ENCODE measurements at regions not wholly inside any gene's neighbourhood (a gene's known extent, or its start where the extent isn't known, plus 50 kb on each side); places are given as distances from the start of the nearest gene placed in this dataset.

GRCh38 chr2:43171789-43172188, 54.6 kb downstream of the ZFP36L2 start:
- Mint-ChIP-seq H3K4me3 (no peak overlapping the region), H3K9me3 (peaks cover 12% of the 10 kb centered on the region), H3K4me1 (peaks cover 73% of the 10 kb centered on the region), H3K36me3 (peaks cover 13% of the 10 kb centered on the region), H3K27ac (peak overlapping the region; percentile 68), H3K27me3 (no peaks in the 10 kb centered on the region)
- DNase-seq = no peak

- Mint-ChIP-seq H3K4me1 (peaks cover 72% of the 10 kb centered on the region), H3K36me3 (peaks cover 9% of the 10 kb centered on the region), H3K27ac (peak overlapping the region; percentile 89), H3K27me3 (no peaks in the 10 kb centered on the region), H3K9me3 (peaks cover 8% of the 10 kb centered on the region), H3K4me3 (peak overlapping the region; percentile 60)
- peak; percentile 45 for DNase-seq
Measured at GRCh38 chr2:43170405-43171105, 55.9 kb downstream of the ZFP36L2 start.

GRCh38 chr2:43169987-43170386, 56.4 kb downstream of the ZFP36L2 start:
- Mint-ChIP-seq H3K36me3 (peaks cover 5% of the 10 kb centered on the region), H3K9me3 (peaks cover 4% of the 10 kb centered on the region), H3K27ac (peak overlapping the region; percentile 89), H3K27me3 (no peaks in the 10 kb centered on the region), H3K4me1 (peaks cover 72% of the 10 kb centered on the region), H3K4me3 (peak overlapping the region; percentile 60)
- DNase-seq = peak; percentile 61

- H3K9me3 Mint-ChIP-seq = no peaks in the 10 kb centered on the region
- DNase-seq = peak; percentile 55
- no peaks in the 10 kb centered on the region for H3K36me3 Mint-ChIP-seq
- peaks cover 67% of the 10 kb centered on the region for H3K4me1 Mint-ChIP-seq
- H3K27me3 Mint-ChIP-seq = no peaks in the 10 kb centered on the region
- peak overlapping the region; percentile 68 for H3K4me3 Mint-ChIP-seq
- peak overlapping the region; percentile 89 for H3K27ac Mint-ChIP-seq
Measured at GRCh38 chr2:43169099-43169945, 57.1 kb downstream of the ZFP36L2 start.

- no peaks in the 10 kb centered on the region for H3K27me3 Mint-ChIP-seq
- H3K9me3 Mint-ChIP-seq = no peaks in the 10 kb centered on the region
- H3K4me3 Mint-ChIP-seq = no peak overlapping the region
- DNase-seq = no peak
- H3K36me3 Mint-ChIP-seq = no peaks in the 10 kb centered on the region
- H3K4me1 Mint-ChIP-seq = peaks cover 60% of the 10 kb centered on the region
- peak overlapping the region; percentile 89 for H3K27ac Mint-ChIP-seq
Measured at GRCh38 chr2:43168016-43168369, 58.4 kb downstream of the ZFP36L2 start.

- Mint-ChIP-seq H3K4me3 (no peak overlapping the region), H3K27me3 (no peaks in the 10 kb centered on the region), H3K36me3 (no peaks in the 10 kb centered on the region), H3K9me3 (no peaks in the 10 kb centered on the region), H3K27ac (no peak overlapping the region), H3K4me1 (peaks cover 52% of the 10 kb centered on the region)
- DNase-seq = no peak
Measured at GRCh38 chr2:43165378-43166069, 60.9 kb downstream of the ZFP36L2 start.

- Mint-ChIP-seq H3K4me3 (no peak overlapping the region), H3K36me3 (no peaks in the 10 kb centered on the region), H3K27me3 (no peaks in the 10 kb centered on the region), H3K4me1 (peaks cover 54% of the 10 kb centered on the region), H3K27ac (no peak overlapping the region), H3K9me3 (no peaks in the 10 kb centered on the region)
- no peak for DNase-seq
Measured at GRCh38 chr2:43164686-43165085, 61.7 kb downstream of the ZFP36L2 start.

GRCh38 chr2:43163584-43164270, 62.7 kb downstream of the ZFP36L2 start:
- H3K27ac Mint-ChIP-seq = peak overlapping the region; percentile 56
- H3K36me3 Mint-ChIP-seq = no peaks in the 10 kb centered on the region
- DNase-seq = no peak
- H3K27me3 Mint-ChIP-seq = no peaks in the 10 kb centered on the region
- H3K4me1 Mint-ChIP-seq = peaks cover 54% of the 10 kb centered on the region
- H3K9me3 Mint-ChIP-seq = no peaks in the 10 kb centered on the region
- H3K4me3 Mint-ChIP-seq = no peak overlapping the region

GRCh38 chr2:43162511-43162776, 64.0 kb downstream of the ZFP36L2 start:
- no peaks in the 10 kb centered on the region for H3K27me3 Mint-ChIP-seq
- no peak overlapping the region for H3K27ac Mint-ChIP-seq
- H3K9me3 Mint-ChIP-seq = no peaks in the 10 kb centered on the region
- no peaks in the 10 kb centered on the region for H3K36me3 Mint-ChIP-seq
- H3K4me1 Mint-ChIP-seq = peaks cover 55% of the 10 kb centered on the region
- no peak for DNase-seq
- H3K4me3 Mint-ChIP-seq = no peak overlapping the region

GRCh38 chr2:43161650-43162510, 64.5 kb downstream of the ZFP36L2 start:
- Mint-ChIP-seq H3K27ac (no peak overlapping the region), H3K9me3 (no peaks in the 10 kb centered on the region), H3K4me3 (no peak overlapping the region), H3K36me3 (no peaks in the 10 kb centered on the region), H3K27me3 (no peaks in the 10 kb centered on the region), H3K4me1 (peaks cover 53% of the 10 kb centered on the region)
- DNase-seq = no peak

- Mint-ChIP-seq H3K27me3 (no peaks in the 10 kb centered on the region), H3K4me1 (peaks cover 56% of the 10 kb centered on the region), H3K9me3 (no peaks in the 10 kb centered on the region), H3K36me3 (no peaks in the 10 kb centered on the region), H3K27ac (peak overlapping the region; percentile 98), H3K4me3 (no peak overlapping the region)
- DNase-seq = no peak
Measured at GRCh38 chr2:43160778-43161177, 65.6 kb downstream of the ZFP36L2 start.

- H3K4me1 Mint-ChIP-seq = peaks cover 53% of the 10 kb centered on the region
- H3K27ac Mint-ChIP-seq = peak overlapping the region; percentile 98
- no peak for DNase-seq
- no peaks in the 10 kb centered on the region for H3K36me3 Mint-ChIP-seq
- H3K27me3 Mint-ChIP-seq = no peaks in the 10 kb centered on the region
- H3K4me3 Mint-ChIP-seq = no peak overlapping the region
- H3K9me3 Mint-ChIP-seq = no peaks in the 10 kb centered on the region
Measured at GRCh38 chr2:43159797-43160196, 66.6 kb downstream of the ZFP36L2 start.

GRCh38 chr2:43158259-43158880, 68.0 kb downstream of the ZFP36L2 start:
- Mint-ChIP-seq H3K27me3 (no peaks in the 10 kb centered on the region), H3K4me3 (peak overlapping the region; percentile 73), H3K36me3 (no peaks in the 10 kb centered on the region), H3K4me1 (peaks cover 52% of the 10 kb centered on the region), H3K9me3 (no peaks in the 10 kb centered on the region), H3K27ac (peak overlapping the region; percentile 98)
- peak; percentile 72 for DNase-seq
